GM04504 (cell line): ENCODE measurements at regions not wholly inside any gene's neighbourhood (a gene's known extent, or its start where the extent isn't known, plus 50 kb on each side); places are given as distances from the start of the nearest gene placed in this dataset.
"Not testable (repeated sequence)": the region's sequence is repeated elsewhere in the genome, so short reads cannot be mapped to it uniquely, and the experiment has no call there.

Source experiments
- DNase-seq: peaks from one replicate; pipeline ENCODE4 v3.0.0-alpha.2; 2012; ENCODE audit warnings: low read depth

DNA sequence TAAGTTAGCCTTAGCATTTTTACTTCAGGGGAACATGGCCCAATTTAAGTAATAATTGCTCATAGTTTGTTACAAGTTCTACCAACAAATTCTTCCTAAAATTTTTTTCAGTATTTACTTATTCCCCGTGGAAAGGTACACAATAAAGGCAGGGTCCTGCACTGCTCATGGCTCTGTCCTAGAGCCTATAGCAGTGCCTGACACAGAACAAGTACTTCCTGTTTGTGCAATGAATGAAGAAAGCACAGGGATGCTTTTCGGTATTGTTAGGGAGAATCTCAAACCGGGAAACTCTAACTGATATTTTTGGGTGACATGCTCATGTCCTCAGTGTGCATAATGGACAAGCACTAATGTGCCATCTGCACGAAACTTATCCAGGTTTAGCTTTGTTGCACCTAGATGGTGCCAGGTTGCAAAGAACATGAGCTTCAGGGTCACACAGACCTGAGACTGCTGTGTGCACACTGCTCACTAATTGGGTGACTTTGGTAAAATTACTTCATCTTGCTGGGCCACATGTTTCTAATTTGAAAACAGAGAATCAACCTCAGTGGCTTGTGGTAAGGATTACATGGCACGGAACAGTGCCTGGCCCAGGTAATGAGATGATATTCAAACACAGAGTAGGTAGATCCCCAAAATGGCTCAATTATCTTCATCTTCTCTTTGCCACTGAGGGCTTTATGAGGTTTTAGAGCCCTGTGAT lies 175.8 kb upstream of the NPY2R start:
- no peak for DNase-seq

DNA sequence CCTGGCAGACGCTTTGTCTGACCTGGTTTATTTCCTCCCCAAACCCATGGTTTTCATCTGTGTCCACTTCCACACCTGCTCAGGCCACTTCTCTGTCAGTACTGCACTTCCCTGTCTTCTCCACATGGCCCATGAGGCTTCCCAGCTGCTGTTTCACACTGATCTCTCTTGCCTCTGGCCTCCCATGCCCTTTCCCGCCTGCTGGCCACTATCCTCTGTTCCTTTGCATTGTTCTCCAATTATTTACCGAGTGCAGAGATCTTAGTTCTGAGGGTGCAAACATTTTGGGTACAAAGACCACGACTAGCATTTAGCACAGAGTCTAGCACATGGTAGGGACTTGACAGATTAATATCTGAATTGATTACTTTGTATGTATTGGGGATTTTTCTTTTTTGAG lies 174.8 kb upstream of the NPY2R start:
- DNase-seq = no peak

DNA sequence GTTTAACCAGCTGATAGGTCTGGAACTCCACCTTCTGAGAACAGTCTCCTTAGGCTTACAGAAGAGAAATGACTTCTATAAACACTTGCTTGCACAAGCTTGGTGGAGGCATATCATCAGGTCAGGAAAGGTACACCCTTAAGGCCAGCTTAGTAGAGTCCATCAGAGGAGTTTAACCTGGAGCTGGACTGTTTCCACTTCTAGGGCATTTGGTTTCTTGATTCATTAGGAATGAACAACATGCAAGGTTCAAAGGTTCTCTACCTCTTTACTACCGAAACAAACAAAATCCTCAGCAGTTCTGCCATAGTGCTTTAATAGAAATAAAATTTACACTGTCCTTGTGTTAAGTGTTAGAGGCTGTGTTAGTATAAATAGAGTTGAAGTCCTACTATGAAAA lies 171.4 kb upstream of the NPY2R start:
- no peak for DNase-seq

DNA sequence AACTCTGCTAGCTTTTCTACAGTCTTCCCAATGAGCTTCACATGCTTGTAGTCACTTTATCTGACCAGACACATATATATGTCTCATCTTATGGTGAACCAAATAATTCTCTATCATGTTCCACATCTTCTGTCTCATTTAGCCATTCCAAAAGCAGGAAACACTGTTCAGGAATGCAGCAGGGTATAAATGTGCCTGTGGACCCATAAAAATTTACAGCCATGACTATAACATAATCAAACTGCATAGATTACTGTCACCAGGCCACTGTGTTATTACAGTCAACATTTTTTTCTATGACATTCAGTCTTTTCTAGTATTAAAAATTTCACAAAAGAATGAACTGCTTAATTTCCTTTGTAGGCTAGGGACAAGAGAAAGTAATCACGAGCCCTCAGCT lies 170.0 kb upstream of the NPY2R start:
- DNase-seq = no peak

DNA sequence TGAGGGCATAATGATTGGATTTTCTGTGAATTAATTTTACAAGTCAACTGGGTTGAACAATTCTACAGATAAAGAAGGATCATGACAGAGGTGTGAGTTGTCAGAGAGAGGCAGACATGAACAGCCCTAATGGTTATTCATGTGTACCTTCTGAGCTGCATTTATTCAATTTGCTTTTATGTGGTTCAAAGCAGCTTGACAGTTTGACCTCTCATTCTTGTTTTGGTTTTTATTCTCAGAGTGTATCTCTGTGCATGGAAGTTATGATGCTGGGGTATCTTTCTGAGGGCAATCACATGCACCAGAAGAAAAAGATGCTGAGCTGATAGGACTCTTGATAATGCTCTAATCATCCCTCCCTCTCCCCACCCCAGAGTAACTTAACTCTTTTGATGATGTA lies 169.3 kb upstream of the NPY2R start:
- no peak for DNase-seq

GRCh38 chr4:155040031-155040430 lies 168.4 kb upstream of the NPY2R start:
- DNase-seq = no peak

DNA sequence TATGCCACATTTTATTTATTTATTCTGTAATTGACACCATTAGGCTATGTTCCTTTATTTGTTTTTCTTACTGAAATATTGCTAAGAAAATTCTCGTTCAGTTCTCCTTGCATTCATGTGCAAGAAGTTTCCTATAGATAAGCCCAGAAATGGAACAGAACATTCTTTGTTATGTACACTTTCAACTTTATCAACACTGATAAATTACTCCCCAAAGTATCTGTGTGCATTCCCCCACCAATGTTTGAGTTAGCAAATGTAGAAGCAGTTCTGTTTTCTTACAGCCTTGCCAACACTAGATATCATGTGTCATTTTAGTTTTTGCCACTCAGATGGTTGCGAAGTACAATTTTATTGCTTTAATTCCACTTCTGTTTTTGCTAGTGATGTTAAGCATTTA lies 166.4 kb upstream of the NPY2R start:
- no peak for DNase-seq

DNA sequence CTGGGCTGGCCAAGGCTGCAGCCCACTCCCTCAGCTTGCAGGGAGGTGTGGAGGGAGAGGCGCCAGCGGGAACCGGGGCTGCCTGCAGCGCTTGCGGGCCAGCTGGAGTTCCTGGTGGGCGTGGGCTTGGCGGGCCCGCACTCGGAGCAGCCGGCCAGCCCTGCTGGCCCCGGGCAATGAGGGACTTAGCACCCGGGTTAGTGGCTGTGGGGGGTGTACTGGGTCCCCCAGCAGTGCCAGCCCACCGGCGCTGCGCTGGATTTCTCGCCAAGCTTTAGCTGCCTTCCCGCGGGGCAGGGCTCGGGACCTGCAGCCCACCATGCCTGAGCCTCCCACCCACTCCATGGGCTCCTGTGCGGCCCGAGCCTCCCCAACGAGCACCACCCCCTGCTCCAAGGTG lies 164.2 kb upstream of the NPY2R start:
- DNase-seq = not testable (repeated sequence)

DNA sequence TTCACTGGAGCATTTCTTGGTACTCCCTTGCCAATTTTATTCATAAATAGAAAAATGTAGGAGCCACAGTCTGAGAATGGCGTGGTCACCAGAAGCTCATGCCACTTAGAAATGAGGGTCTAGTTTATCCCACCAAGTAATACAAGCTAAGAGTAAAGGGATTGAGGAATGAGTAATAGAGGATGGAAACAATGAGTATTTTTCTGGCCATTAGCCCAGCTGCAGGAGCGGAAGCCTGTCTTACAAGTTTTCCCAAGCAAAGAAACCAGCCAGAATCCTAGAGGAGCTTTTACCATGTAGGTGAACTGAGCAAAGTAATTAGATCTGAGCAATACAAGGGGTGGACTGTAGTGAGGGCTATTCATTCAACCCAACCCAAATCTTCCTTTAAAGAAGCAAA lies 160.7 kb upstream of the NPY2R start:
- no peak for DNase-seq

- not testable (repeated sequence) for DNase-seq
Observed at GRCh38 chr4:155054042-155054441, 154.4 kb upstream of the NPY2R start.

GRCh38 chr4:155060419-155060818 lies 148.0 kb upstream of the NPY2R start:
- DNase-seq = no peak

GRCh38 chr4:155060873-155061272 lies 147.6 kb upstream of the NPY2R start:
- DNase-seq = no peak

DNA sequence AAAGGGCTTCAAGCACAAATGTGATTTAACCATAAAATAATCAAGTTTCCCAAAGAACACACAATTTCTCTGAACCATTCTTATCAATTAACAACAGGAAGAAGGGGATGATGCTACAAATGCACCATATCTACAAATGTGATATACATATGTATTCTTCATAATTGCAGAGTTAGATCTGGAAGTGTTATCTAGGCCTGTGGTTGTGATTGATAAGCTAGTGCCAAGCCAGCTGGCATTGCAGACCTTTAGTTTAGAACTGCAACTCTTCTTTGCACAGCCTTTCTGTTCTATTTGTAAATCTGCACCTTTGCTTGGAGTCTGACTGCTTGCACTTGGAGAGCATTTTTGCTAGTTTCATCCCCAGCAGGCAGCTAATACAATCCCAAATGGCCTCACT lies 145.5 kb upstream of the NPY2R start:
- no peak for DNase-seq

DNA sequence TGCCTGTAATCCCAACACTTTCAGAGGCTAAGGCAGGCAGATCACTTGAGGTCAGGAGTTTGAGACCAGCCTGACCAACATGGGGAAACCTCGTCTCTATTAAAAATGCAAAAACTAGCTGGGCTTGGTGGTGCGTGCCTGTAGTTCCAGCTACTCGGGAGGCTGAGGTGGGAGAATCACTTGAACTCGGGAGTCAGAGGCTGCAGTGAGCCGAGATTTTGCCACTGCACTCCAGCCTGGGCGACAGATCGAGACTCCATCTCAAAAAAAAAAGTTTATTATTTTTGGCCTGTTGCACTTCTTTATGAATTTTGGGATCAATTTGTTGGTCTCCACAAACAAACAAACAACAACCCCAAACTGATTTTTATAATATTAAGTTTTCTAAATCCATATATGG lies 143.5 kb upstream of the NPY2R start:
- DNase-seq = not testable (repeated sequence)

DNA sequence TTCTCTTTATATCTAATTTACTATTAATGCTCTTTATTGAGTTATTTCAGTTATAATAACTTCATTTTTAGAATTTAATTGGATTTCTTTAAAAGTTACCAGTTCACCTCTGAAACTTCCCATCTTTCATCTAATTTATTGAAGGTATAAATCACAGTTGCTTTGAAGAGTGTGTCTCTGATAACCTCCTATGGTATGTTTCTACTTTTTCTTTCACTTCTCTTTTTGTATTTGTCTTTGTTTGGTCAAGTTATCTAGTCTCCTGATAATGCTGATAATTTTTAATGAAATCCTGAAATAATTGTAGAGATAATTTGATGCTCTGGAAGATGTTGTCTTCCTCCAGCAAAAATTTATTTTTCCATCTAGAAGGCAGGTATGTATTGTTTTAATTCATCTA lies 141.6 kb upstream of the NPY2R start:
- no peak for DNase-seq

DNA sequence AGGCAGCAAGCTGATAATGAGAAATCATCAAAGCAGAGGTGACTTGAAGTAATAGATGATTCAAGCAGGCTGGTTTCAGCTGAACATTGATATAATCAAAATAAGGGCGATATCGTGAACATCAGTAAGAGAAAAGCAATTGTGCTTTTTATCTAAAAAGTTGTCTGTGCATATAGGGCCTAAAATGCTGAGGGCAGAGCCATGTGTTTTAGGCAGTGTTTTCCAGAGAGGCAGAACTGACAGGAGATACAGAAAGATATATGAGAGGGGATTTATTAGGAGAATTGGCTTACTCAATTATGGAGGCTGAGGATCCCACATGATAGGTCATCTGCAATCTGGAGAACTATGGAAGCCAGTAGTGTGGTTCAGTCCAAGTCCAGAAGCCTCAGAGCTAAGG lies 136.5 kb upstream of the NPY2R start:
- DNase-seq = no peak

- no peak for DNase-seq
Observed at GRCh38 chr4:155072417-155072816, 136.0 kb upstream of the NPY2R start.

DNA sequence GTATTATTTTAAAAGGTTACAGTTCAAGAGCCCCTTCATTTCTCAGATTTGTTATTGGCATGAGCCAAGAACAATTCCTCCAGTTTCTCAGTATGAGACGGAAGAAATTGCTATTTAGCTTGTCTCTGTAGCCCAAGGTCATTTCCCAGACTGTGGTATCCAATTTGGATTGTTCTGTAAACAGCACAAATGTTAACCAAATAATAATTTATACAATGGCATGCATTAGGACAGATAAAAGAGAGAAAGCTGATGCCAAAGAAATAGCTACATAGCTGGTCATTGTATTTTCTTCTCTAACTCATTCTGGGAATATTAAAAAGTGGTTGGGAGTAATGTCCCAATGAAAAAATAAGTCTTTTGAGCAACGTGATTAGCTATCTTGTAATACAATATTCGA lies 134.6 kb upstream of the NPY2R start:
- DNase-seq = no peak

- no peak for DNase-seq
Observed at GRCh38 chr4:155076256-155076785, 132.1 kb upstream of the NPY2R start.

DNA sequence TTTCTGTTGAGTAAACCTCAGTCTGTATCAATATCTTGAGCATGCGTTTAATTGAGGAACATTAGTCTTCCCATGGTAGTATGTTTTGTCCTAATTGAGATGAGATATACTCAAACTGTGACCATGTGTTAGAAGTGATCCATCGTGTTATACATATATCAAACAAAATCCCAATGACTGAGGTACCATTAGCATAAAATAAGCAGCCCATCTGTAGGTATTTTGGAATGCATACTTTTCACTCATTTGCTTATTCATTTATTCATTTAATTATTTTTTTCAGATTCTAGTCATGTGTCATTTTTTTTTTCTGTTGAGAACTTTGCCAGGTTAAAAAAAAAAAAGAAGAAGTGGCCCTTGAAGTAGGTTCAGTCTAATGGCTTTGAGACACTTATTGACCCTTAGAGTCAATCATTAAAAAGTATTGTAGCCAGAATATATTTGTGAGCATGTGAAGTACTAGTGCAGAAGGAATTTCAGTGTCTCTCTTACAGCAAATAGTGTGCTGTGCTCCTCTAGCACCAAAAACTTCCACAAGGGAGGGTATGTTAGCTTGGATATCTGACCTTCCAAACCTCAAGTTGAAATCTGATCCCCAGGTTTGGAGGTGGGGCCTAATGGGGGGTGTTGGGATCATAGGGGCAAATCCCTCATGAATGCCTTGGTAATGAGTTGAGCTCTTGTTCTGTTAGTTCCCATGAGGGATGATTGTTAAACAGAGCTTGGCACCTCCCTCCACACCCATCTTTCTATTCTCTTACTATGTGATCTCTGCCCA lies 130.8 kb upstream of the NPY2R start:
- DNase-seq = no peak

DNA sequence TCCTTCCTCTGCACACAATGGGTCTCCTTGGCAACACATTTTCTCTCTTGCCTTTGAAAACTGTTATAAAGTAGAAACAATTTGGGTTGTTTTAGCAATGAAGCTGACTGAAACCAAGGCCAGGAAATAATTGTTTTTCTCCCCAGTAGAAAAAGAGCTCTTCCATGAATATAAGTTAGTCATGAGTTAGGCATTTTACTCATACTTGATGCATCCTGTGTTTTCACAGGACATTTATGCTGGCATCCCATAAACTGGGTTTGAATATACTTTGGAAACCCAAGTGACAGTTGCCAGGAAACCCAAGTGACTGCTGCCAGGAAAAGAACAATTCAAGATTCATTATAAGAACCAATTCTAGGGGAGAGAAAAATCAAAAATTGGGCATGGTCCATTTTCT lies 128.6 kb upstream of the NPY2R start:
- no peak for DNase-seq

- no peak for DNase-seq
Observed at GRCh38 chr4:155081222-155081621, 127.2 kb upstream of the NPY2R start.

GRCh38 chr4:155085843-155086530 lies 122.4 kb upstream of the NPY2R start:
- no peak for DNase-seq
